Heart right ventricle (tissue), 16 donors: ENCODE measurements at regions not wholly inside any gene's neighbourhood (a gene's known extent, or its start where the extent isn't known, plus 50 kb on each side); places are given as distances from the start of the nearest gene placed in this dataset.
"Not testable (repeated sequence)": the region's sequence is repeated elsewhere in the genome, so short reads cannot be mapped to it uniquely, and the experiment has no call there.

Experiments used
- ATAC-seq, 8 donors: fragments of 200-7000 bp; cut with Tn5 transposase; one replicate each; pipeline ENCODE4 v1.9.1; 2020; ENCODE audit warnings: mild to moderate bottlenecking in 8 of 8, moderate library complexity in 8 of 8, moderate number of reproducible peaks in 1 of 8
- DNase-seq, 2 donors: peaks; one replicate each; pipeline ENCODE4 v3.0.0-alpha.2; 2020
- H3K27ac ChIP-seq, 10 donors: fragments of 200-600 bp; sonication (generic) in 2 of 10; one replicate each; pipeline versions ENCODE4 v1.5.0 to v1.8.0; 2020 to 2022; ENCODE audit warnings: mild to moderate bottlenecking in 3 of 10
- H3K27me3 ChIP-seq, 7 donors: fragments of 200-600 bp; one replicate each; pipeline ENCODE4 v1.8.0; 2021 to 2022; ENCODE audit warnings: mild to moderate bottlenecking in 2 of 7
- H3K36me3 ChIP-seq, 9 donors: fragments of 200-600 bp; sonication (generic) in 1 of 9; one replicate each; pipeline versions ENCODE4 v1.5.0 to v1.8.0; 2020 to 2022; ENCODE audit warnings: mild to moderate bottlenecking in 2 of 9
- H3K4me1 ChIP-seq, 9 donors: fragments of 200-600 bp; sonication (generic) in 1 of 9; one replicate each; pipeline versions ENCODE4 v1.5.0 to v1.8.0; 2020 to 2022; ENCODE audit warnings: mild to moderate bottlenecking in 4 of 9
- H3K4me3 ChIP-seq, 10 donors: fragments of 200-600 bp; sonication (generic) in 2 of 10; one replicate each; pipeline versions ENCODE4 v1.5.0 to v1.8.0; 2020 to 2022; ENCODE audit warnings: mild to moderate bottlenecking in 7 of 10, moderate library complexity in 2 of 10
- H3K9me3 ChIP-seq, 11 donors: fragments of 200-600 bp in 10 of 11; sonication (generic) in 2 of 11; one replicate each; pipeline versions ENCODE4 v1.5.0 to v1.8.0; 2013 to 2022; ENCODE audit warnings: mild to moderate bottlenecking in 2 of 11, control low read depth in 1 of 11, moderate library complexity in 1 of 11
- WGBS, 2 donors: extraction: QIAGEN DNeasy Blood & Tissue Kit; methylation state at CpG; one replicate each; pipeline ENCODE4 v1.1.7; 2013; ENCODE audit warnings: inconsistent platforms in 1 of 2; 5-methylcytosine and 5-hydroxymethylcytosine counted together
- intact Hi-C, 10 donors: fragments of 100-400 bp; cut with DNase I; formaldehyde crosslinking; loops; one replicate each; pipeline versions ENCODE4 v1.11.1 to v1.14.2; 2022
- TF ChIP-seq, protein P1 (sequence below), 9 donors: fragments of 200-600 bp; sonication (generic) in 2 of 9; IDR thresholded peaks; one replicate each; pipeline versions ENCODE4 v1.5.0 to v1.8.0; 2021 to 2022; ENCODE audit warnings: antibody characterized with exemption in 9 of 9, mild to moderate bottlenecking in 5 of 9, moderate library complexity in 1 of 9
- donor health status: Arrhythmogenic right ventricular cardiomyopathy.
- donor health status: ischemic (EF 13 %, LVEDD 7.1; RV severe dilation, severe dysfunction).
- donor health status: healthy with polysubstance abuse.
- donor health status: DM: no; HTN: yes; CAD: no.
- donor health status: DM: no; HTN: no; CAD: no.
- donor health status: ischemic (EF 25% LVEDD 6.9; RV normal size, moderate dysfunction).
- donor health status: ischemic (EF 25% LVEDD 5.7; RV mildly dilated, moderate dysfunction).
- donor health status: healthy.
- donor health status: DM: yes; HTN: yes; CAD: no.
- donor health status: Ischemic cardiomyopathy.
- donor health status: ischemic (EF 35%, LVEDD 5.7; RV mildly dilated, moderate dysfunction).
- donor health status: nonischemic (EF 11% LVEDD 7.7; RV severe dilation, severe dysfunction).
- donor health status: DM: yes; HTN: yes; CAD: no.
- donor health status: PGD.
- donor health status: ischemic (EF 29% LVEDD 5.4; RV normal size, mild dysfunction).
- donor health status: nonischemic (EF 23%, LVEDD 6.1; RV moderate dilation, normal function).

DNA sequence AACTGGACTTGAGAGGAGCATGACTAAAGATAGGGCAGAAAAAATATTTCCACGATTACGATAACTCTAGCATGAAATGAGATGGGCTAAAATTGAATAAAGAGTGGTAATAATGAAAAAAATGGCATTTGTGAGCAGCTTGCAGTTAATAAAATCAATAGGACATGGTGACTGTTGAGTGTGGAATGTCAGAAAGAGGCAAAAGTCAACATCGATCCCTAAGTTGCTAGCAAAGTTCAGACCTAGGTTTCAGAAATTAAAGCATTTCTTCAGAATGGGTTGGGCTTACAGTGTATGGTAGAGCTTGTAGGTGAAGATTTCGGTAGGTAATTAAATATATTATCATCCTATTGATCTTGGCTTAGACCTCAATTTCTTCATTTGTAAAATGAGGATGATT, 656.7 kb upstream of the NRG3 start:
- intact Hi-C loops = no loop called here

DNA sequence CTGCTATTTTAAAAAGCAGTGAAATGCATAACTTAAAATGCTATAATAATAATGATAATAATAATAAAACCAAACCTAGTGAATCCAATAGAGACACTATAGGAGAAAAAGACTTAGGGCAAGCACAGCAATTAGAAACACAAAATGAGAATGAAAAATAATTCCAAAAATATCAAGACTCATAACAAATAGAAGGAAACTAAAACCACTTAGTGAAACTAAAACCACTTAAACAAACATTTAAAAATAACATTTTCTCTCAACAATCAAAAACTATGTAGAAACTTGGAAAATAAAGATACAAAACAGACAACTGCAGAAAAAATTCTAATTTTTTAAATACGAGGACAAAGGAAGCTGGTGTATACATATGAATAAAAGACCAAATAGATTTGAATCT, 655.2 kb upstream of the NRG3 start:
- TF ChIP-seq, protein P1, sequence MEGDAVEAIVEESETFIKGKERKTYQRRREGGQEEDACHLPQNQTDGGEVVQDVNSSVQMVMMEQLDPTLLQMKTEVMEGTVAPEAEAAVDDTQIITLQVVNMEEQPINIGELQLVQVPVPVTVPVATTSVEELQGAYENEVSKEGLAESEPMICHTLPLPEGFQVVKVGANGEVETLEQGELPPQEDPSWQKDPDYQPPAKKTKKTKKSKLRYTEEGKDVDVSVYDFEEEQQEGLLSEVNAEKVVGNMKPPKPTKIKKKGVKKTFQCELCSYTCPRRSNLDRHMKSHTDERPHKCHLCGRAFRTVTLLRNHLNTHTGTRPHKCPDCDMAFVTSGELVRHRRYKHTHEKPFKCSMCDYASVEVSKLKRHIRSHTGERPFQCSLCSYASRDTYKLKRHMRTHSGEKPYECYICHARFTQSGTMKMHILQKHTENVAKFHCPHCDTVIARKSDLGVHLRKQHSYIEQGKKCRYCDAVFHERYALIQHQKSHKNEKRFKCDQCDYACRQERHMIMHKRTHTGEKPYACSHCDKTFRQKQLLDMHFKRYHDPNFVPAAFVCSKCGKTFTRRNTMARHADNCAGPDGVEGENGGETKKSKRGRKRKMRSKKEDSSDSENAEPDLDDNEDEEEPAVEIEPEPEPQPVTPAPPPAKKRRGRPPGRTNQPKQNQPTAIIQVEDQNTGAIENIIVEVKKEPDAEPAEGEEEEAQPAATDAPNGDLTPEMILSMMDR (IDR thresholded peaks at IDR 0.05) = no peak
- WGBS, 2 donors = 43 to 53% methylated on average over 1 of the region's 1 CpG

More for the DNA sequence above, 656.7 kb upstream of the NRG3 start:
- ATAC-seq (no peak), DNase-seq (no peak)
- Histone ChIP-seq H3K27me3 (no peaks in the 10 kb centered on the region), H3K4me3 (no peak overlapping the region), H3K27ac (no peak overlapping the region), H3K4me1 (no peaks in the 10 kb centered on the region), H3K36me3 (no peaks in the 10 kb centered on the region), H3K9me3 (peaks cover 0 to 7% (median 0%) of the 10 kb centered on the region in 11 donors)
- TF ChIP-seq, protein P1 (IDR thresholded peaks at IDR 0.05) = no peak
- WGBS, 2 donors = 88% methylated on average over 4 of the region's 4 CpGs

DNA sequence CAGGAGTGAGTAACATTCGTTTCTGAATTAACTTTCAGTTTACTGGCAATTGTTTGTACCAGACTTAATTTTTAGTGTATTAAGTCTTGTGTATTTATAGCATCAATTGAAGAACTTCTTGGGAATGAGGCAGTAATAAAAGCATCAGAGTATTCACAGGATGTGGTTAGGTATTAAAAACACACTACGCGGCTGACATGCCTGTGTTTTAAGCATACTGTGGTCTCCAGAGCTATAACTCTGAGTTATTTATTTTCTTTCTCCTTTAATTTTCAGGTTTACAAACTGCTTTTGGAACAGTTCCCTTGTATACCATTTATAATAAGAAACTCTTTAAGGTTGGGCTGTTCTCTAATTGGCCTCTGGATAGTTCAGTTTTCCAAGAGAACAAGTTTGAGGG, 626.1 kb upstream of the NRG3 start:
- intact Hi-C loops = no loop called here
- H3K4me1 ChIP-seq = no peaks in the 10 kb centered on the region
- ATAC-seq (no peak), DNase-seq (no peak)
- no peak overlapping the region for H3K27ac ChIP-seq
- no peaks in the 10 kb centered on the region for H3K9me3 ChIP-seq
- no peaks in the 10 kb centered on the region for H3K36me3 ChIP-seq
- TF ChIP-seq, protein P1 (IDR thresholded peaks at IDR 0.05) = no peak
- no peaks in the 10 kb centered on the region for H3K27me3 ChIP-seq
- no peak overlapping the region for H3K4me3 ChIP-seq
- WGBS, 2 donors = 66 to 68% methylated on average over 3 of the region's 3 CpGs

More for the DNA sequence above, 655.2 kb upstream of the NRG3 start:
- Histone ChIP-seq H3K4me3 (no peak overlapping the region), H3K9me3 (peaks cover 0 to 7% (median 0%) of the 10 kb centered on the region in 11 donors), H3K27me3 (no peaks in the 10 kb centered on the region), H3K27ac (no peak overlapping the region), H3K36me3 (no peaks in the 10 kb centered on the region), H3K4me1 (no peaks in the 10 kb centered on the region)
- ATAC-seq (no peak), DNase-seq (no peak)
- intact Hi-C loops = no loop called here

DNA sequence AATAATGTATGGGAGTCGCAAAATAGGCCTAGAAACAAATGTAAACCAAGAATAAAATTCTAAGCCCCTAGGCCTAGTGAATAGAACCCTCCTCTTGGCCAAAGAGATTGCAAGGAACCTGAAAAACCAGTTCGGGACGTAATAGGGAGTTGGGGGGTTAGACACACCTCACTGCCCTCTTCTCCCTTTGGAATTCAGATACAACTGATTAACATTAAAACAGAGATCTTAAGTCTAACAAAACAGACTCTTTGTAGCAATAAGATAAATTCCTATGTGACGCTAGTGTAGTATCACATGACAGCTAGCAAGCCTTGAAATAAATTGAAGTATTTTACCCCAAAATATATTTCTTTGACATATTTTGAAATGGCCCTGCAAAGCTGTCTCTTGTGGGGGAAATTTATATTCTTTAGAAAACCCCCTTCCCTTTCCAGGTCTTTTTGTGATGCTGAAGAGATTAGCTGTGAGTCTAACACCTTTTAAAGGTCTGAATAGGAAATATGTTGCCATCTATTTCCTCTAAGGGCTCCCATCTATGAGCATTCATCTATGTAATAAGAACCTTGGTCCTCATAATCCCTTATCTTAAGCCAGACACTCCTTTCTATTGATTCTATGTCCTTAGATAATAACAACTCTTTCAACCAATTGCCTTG, 623.4 kb upstream of the NRG3 start:
- Histone ChIP-seq H3K36me3 (no peaks in the 10 kb centered on the region), H3K27ac (no peak overlapping the region), H3K4me1 (no peaks in the 10 kb centered on the region), H3K27me3 (no peaks in the 10 kb centered on the region), H3K9me3 (no peaks in the 10 kb centered on the region), H3K4me3 (no peak overlapping the region)
- intact Hi-C loops = no loop called here
- 61 to 67% methylated on average over 4 of the region's 4 CpGs for WGBS, 2 donors
- ATAC-seq (no peak), DNase-seq (no peak)
- TF ChIP-seq, protein P1 (IDR thresholded peaks at IDR 0.05) = no peak

DNA sequence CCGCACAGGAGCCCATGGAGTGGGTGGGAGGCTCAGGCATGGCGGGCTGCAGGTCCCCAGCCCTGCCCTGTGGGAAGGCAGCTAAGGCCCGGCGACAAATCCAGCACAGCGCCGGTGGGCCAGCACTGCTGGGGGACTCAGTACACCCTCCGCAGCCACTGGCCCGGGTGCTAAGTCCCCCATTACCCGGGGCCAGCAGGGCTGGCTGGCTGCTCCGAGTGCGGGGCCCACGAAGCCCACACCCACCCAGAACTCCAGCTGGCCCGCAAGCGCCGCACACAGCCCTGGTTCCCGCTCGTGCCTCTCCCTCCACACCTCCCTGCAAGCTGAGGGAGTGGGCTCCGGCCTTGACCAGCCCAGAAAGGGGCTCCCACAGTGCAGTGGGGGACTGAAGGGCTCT, 610.0 kb upstream of the NRG3 start:
- H3K4me1 ChIP-seq, DNase-seq, ATAC-seq, H3K36me3 ChIP-seq, H3K27ac ChIP-seq, H3K4me3 ChIP-seq, intact Hi-C loops, H3K27me3 ChIP-seq: not testable (repeated sequence)
- WGBS, 2 donors = 87 to 91% methylated on average over 13 to 18 of the region's 18 CpGs
- peaks cover 0 to 13% (median 0%) of the 10 kb centered on the region in 11 donors for H3K9me3 ChIP-seq
